ENCODE measurements at regions not wholly inside any gene's neighbourhood (a gene's known extent, or its start where the extent isn't known, plus 50 kb on each side); places are given as distances from the start of the nearest gene placed in this dataset.

DNA sequence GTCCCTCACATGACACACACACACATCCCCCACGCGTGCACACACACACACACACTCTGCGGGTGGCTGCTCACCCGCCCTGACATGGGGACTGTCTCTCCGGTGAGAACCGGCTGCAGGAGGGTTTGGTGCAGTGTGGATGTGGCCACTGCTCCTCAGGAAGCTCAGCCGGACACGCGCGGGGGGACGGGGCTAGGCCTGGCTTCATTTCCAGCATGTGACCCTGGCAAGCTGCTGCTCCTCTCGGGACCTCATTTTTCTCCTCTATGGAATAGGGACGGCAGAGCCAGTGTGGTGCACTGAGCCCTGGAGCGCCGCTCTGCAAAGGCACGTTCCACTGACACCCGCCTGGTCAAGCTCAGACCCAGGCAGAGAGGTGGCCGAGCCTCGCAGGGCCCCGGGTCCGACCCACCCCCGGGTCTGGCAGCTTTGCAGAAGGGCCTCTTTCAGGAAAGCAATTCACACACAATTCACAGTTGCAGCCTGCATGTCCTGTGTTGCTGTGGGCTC lies 56.8 kb upstream of the SLCO4A1 start:
- peaks cover 6% of the 10 kb centered on the region; the same call in 1 of the 2 replicates for H3K27me3 ChIP-seq (ENCODE audit: insufficient read depth, low read length)
- ATAC-seq (no peak), DNase-seq (ENCODE audit: low read depth, low spot score) (no peak)
- POLR2A ChIA-PET: no interaction called here
- no peaks in the 10 kb centered on the region for H4K20me1 ChIP-seq (ENCODE audit: insufficient read depth)
- H3K36me3 ChIP-seq (ENCODE audit: control insufficient read depth in 1 of 2, insufficient read depth in 2 of 2, low read length in 2 of 2): no peaks in the 10 kb centered on the region
- no peaks in the 10 kb centered on the region for H3K9me2 ChIP-seq (ENCODE audit: insufficient read depth)
- no peak overlapping the region for H3K4me3 ChIP-seq (replicated peaks in 1 of 2; ENCODE audit: low read depth in 1 of 2, low read length in 2 of 2)
- intact Hi-C loops (cut with micrococcal nuclease): no loop called here
- TF ChIP-seq CBX3 (IDR thresholded peaks at IDR 0.05; ENCODE audit: low read depth): no peak
- TF ChIP-seq, protein P1, sequence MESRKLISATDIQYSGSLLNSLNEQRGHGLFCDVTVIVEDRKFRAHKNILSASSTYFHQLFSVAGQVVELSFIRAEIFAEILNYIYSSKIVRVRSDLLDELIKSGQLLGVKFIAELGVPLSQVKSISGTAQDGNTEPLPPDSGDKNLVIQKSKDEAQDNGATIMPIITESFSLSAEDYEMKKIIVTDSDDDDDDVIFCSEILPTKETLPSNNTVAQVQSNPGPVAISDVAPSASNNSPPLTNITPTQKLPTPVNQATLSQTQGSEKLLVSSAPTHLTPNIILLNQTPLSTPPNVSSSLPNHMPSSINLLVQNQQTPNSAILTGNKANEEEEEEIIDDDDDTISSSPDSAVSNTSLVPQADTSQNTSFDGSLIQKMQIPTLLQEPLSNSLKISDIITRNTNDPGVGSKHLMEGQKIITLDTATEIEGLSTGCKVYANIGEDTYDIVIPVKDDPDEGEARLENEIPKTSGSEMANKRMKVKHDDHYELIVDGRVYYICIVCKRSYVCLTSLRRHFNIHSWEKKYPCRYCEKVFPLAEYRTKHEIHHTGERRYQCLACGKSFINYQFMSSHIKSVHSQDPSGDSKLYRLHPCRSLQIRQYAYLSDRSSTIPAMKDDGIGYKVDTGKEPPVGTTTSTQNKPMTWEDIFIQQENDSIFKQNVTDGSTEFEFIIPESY (IDR thresholded peaks at IDR 0.05; ENCODE audit: extremely low read depth, insufficient replicate concordance, low read length): no peak
- no peak for TF ChIP-seq FOSL1 (IDR thresholded peaks at IDR 0.05; ENCODE audit: low read depth)
- no peak for TF ChIP-seq RAD21 (IDR thresholded peaks at IDR 0.05; ENCODE audit: low read depth)
- no peak for TF ChIP-seq SRF (IDR thresholded peaks at IDR 0.05; ENCODE audit: low read depth)
- TF ChIP-seq POLR2AphosphoS5 (IDR thresholded peaks at IDR 0.05; ENCODE audit: low read depth, low read length): no peak
- no peak for TF ChIP-seq ZNF274 (IDR thresholded peaks at IDR 0.05; ENCODE audit: low read depth, low read length)
- no peak for TF ChIP-seq ZFX (IDR thresholded peaks at IDR 0.05)
- no peak for TF ChIP-seq SIN3A (IDR thresholded peaks at IDR 0.05; ENCODE audit: low read depth)
- TF ChIP-seq SP1 (IDR thresholded peaks at IDR 0.05; ENCODE audit: low read depth): no peak
- no peak for TF ChIP-seq EGR1 (IDR thresholded peaks at IDR 0.05; ENCODE audit: low read depth)
- TF ChIP-seq, protein P2, sequence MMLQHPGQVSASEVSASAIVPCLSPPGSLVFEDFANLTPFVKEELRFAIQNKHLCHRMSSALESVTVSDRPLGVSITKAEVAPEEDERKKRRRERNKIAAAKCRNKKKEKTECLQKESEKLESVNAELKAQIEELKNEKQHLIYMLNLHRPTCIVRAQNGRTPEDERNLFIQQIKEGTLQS (IDR thresholded peaks at IDR 0.05): no peak
- TF ChIP-seq CEBPB (IDR thresholded peaks at IDR 0.05; ENCODE audit: low read depth): no peak
- TF ChIP-seq EZH2phosphoT487 (IDR thresholded peaks at IDR 0.05; ENCODE audit: borderline replicate concordance): no peak
- TF ChIP-seq YY1 (IDR thresholded peaks at IDR 0.05; ENCODE audit: extremely low read depth, insufficient replicate concordance, low read depth, low read length): no peak
- H3K27ac ChIP-seq (ENCODE audit: low read depth, low read length): no peak overlapping the region
- H3K4me1 ChIP-seq (ENCODE audit: control insufficient read depth in 1 of 2, insufficient read depth in 2 of 2, low read length in 2 of 2): peaks cover 0 to 8% of the 10 kb centered on the region in 2 experiments; a peak in 2 of 4 replicates
- CTCF ChIA-PET: no interaction called here
- no peak overlapping the region for H3K4me2 ChIP-seq (ENCODE audit: low read length)
- no peak overlapping the region for H2AFZ ChIP-seq (ENCODE audit: low read depth, low read length, poor library complexity, severe bottlenecking)
- no TSS peak for BruUV-seq (replicated peaks)
- no peaks in the 10 kb centered on the region for H3K9me3 ChIP-seq (ENCODE audit: control insufficient read depth in 1 of 2, insufficient read depth in 1 of 2, low read depth in 1 of 2, low read length in 2 of 2)
- no peak overlapping the region for H3K9ac ChIP-seq (ENCODE audit: low read length)
- RAD21 ChIA-PET (ENCODE audit: low non-redundant PET in 1 of 2, low total read pairs in 2 of 2, uncharacterized antibody in 2 of 2, unreplicated experiment in 2 of 2): no interaction called here
- H3K79me2 ChIP-seq (ENCODE audit: insufficient read depth, low read length): no peaks in the 10 kb centered on the region
